ENCODE measurements at regions not wholly inside any gene's neighbourhood (a gene's known extent, or its start where the extent isn't known, plus 50 kb on each side); places are given as distances from the start of the nearest gene placed in this dataset.

DNA sequence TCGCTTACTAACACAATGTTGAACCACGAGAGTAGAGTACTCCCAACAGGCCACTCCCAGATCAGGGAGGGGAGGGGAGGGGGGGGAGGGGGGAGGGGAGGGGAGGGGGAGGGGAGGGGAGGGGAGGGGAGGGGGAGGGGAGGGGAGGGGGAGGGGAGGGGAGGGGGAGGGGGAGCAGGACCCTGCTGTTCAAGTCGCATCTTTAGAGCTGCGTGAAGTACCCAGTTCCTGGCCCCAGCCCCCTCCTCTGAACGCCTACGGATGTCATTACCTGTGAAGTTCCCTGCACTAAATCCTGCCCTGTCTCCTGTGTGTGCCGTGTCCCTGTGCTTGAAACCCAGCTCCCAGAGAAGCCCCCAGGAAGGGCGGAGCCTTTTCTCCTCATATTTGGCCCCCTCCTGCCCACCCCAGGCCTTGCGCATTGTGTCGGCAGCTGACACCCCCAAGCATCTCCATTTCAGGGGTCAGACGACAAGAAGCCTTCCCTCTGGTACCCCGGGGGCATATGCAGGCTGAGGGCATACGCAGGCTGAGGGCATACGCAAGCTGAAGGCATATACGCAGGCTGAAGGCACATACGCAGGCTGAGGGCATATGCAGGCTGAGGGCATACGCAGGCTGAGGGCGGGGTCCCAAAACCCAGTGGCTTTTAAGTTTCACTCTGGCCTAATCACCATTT is 330.2 kb downstream of the C16orf95 start:
- peak overlapping the region; percentile 12; the same call in 1 of the 2 replicates for H3K27ac ChIP-seq
- DNase-seq (ENCODE audit: low spot score), result no peak
- TF ChIP-seq, protein P1, sequence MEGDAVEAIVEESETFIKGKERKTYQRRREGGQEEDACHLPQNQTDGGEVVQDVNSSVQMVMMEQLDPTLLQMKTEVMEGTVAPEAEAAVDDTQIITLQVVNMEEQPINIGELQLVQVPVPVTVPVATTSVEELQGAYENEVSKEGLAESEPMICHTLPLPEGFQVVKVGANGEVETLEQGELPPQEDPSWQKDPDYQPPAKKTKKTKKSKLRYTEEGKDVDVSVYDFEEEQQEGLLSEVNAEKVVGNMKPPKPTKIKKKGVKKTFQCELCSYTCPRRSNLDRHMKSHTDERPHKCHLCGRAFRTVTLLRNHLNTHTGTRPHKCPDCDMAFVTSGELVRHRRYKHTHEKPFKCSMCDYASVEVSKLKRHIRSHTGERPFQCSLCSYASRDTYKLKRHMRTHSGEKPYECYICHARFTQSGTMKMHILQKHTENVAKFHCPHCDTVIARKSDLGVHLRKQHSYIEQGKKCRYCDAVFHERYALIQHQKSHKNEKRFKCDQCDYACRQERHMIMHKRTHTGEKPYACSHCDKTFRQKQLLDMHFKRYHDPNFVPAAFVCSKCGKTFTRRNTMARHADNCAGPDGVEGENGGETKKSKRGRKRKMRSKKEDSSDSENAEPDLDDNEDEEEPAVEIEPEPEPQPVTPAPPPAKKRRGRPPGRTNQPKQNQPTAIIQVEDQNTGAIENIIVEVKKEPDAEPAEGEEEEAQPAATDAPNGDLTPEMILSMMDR (conservative IDR thresholded peaks at IDR 0.05; ENCODE audit: low read depth), result no peak
- ChIA-PET POLR2A (ENCODE audit: low non-redundant PET) (interaction anchor here (0.7 kb wide), 1 partner anchor 243 kb away, joined by 3 read pairs; no protein-coding TSS in a partner anchor), CTCF (no interaction called here)

DNA sequence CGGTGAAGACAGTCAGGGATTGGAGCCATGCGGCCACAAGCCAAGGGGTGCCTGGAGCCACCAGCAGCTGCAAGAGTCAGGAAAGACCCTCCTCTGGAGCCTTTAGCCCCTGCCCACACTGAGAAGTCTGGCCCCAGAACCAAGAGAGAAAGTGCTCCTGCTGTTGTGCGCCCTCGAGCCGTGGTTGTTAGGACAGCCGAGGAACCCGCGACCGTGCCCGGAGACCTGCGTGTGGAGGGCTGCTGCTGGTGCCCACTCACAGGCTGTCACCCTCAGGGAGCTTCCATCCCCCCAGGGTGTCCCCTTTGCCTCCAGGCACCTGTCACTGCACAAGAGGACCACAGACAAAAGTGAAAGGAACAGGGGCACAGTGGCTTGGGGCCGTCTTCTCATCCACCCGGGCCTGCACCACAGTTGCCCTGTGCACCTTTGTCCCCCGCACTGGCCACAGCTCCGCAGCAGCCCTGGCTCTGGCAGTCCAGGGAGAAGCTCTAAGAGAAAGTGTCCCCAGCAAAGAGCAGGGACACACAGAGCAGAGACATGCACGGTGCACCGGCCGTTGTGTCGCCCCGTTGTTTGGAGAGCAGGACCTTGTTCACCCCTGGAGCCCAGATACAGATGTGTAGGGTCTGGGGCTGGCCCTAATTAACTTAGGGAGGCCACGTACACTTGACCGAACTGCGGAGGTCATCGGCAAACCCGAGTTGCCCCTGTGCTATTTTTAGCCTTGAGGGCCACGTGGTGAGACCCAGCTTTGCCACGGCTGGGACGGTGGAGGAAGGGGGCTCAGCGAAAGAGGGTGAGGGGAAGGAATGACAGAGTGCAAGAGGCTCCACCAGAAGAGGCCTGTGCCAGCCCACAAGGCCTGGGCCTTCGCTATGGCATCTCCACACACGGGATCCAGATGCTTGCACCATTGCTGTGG is 329.2 kb downstream of the C16orf95 start:
- no peak for DNase-seq (ENCODE audit: low spot score)
- TF ChIP-seq, protein P1 (conservative IDR thresholded peaks at IDR 0.05; ENCODE audit: low read depth), result no peak
- H3K27ac ChIP-seq, result peak overlapping the region; percentile 12; the same call in 1 of the 2 replicates
- CTCF ChIA-PET, result interaction anchor here (0.6 kb wide), 1 partner anchor 424 kb away, joined by 3 read pairs; no protein-coding TSS in a partner anchor
- POLR2A ChIA-PET (ENCODE audit: low non-redundant PET), result no interaction called here

DNA sequence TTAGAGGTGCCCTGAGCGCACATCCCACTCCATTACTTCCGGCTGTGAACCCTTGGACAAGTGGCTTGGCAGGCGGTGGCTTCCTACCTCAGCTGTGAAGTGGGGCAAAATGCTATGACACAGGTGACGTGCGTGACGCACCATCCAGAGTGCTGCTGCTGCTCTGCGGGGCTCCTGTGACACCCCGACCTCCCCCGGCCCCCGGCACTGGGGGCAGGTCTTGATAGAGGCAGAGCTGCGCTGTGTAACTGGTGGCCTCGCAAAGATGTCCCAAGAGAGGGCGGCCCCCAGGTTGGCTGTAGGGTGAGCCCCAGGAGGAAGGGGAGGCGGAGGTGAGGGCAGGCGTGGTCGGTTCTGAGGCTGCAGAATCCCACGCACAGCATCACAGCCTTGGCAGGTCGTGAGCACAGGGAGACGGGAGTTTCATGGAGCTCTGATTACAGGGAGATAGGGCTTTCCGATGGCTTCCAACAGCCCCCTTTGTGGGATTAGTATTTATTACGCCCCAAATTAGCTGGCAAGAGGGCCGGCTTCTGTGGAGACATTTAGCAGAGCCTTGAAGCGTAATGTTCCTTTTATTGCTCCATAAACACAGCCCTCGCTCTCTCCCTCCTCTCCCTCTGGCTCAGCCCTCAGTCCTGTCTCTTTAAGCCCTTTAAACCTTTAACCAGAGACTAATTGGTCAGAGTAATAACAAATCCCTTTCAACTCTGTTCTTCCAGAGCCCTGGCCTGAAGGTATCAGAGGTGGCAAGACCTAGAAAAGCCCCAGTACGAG is 328.1 kb downstream of the C16orf95 start:
- H3K27ac ChIP-seq, result no peak overlapping the region
- ChIA-PET POLR2A (ENCODE audit: low non-redundant PET) (interaction anchor here (0.6 kb wide), 1 partner anchor 28 kb away, joined by 4 read pairs; no protein-coding TSS in a partner anchor), CTCF (interaction anchor here (0.6 kb wide), 1 partner anchor 425 kb away, joined by 3 read pairs; no protein-coding TSS in a partner anchor)
- TF ChIP-seq, protein P1 (conservative IDR thresholded peaks at IDR 0.05; ENCODE audit: low read depth), result no peak
- DNase-seq (ENCODE audit: low spot score), result no peak

DNA sequence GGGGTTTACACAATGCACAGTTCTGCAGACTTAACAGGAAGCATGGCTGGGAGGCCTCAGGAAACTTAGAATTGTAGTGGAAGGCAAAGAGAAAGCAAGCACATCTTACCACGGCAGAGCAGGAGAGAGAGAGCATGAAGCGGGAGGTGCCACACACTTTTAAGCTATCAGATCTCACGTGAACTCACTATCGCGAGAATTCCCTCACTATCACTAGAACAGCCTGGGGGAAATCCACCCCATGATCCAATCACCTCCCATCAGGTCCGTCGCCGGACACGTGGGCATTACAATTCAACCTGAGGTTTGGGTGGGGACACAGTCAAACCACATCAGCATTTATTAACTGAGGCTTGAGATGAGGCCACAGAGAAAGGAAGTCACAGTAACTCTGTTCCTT is 326.7 kb downstream of the C16orf95 start:
- no peak for DNase-seq (ENCODE audit: low spot score)
- ChIA-PET POLR2A (ENCODE audit: low non-redundant PET) (no interaction called here), CTCF (no interaction called here)
- TF ChIP-seq, protein P1 (conservative IDR thresholded peaks at IDR 0.05; ENCODE audit: low read depth), result no peak
- no peak overlapping the region for H3K27ac ChIP-seq

DNA sequence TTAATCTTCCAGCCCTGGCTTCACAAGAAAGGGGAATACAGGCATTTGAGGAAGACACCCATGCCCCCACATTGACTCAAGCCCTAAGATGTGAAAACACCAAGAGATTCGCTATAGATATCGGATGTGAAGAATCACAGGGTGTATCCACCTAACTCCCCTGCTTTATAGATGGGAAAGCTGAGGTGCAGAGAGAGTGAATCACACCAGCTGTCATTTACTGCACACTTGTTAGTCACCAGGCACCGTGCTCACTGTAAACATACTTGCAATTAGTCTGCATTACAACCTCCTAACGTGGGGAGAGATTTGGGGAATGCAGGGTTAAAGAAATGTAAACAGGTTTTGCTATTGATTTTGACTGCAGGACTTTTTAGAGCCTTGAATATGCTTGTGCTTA is 325.5 kb downstream of the C16orf95 start:
- TF ChIP-seq, protein P1 (conservative IDR thresholded peaks at IDR 0.05; ENCODE audit: low read depth), result no peak
- no peak overlapping the region for H3K27ac ChIP-seq
- CTCF ChIA-PET, result no interaction called here
- DNase-seq (ENCODE audit: low spot score), result peak; percentile 42
- POLR2A ChIA-PET (ENCODE audit: low non-redundant PET), result no interaction called here

DNA sequence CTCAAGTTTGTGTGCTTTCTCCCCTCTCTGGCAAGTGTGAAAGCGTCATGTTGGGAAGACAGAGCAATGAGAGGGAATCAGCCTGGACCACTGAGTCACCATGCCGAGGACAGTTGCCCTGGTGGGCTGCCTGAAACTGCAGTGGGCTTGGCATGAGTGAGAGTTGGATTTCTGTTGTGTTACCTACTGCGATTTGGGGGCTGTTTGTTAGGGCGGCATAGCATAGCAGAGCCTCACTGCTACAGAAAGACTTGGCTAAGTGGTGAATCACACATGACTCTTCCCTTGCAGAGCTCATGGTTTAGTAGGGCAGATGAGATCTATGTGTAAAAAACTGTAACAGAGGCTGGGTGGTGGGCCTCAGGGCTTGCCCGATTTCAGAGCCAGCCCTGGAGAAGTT is 324.6 kb downstream of the C16orf95 start:
- CTCF ChIA-PET, result interaction anchor here (0.5 to 0.6 kb wide), 2 partner anchors 123 to 231 kb away, joined by 3 read pairs; no protein-coding TSS in a partner anchor
- POLR2A ChIA-PET (ENCODE audit: low non-redundant PET), result no interaction called here
- DNase-seq (ENCODE audit: low spot score), result no peak
- TF ChIP-seq, protein P1 (conservative IDR thresholded peaks at IDR 0.05; ENCODE audit: low read depth), result no peak
- no peak overlapping the region for H3K27ac ChIP-seq

Data from RWPE1 (cell line).